Peyer's patch (tissue), 4 donors: ENCODE measurements at regions not wholly inside any gene's neighbourhood (a gene's known extent, or its start where the extent isn't known, plus 50 kb on each side); places are given as distances from the start of the nearest gene placed in this dataset.

Experiments
- POLR2A ChIP-seq, 2 donors: fragments of 450-650 bp; IDR thresholded peaks; one replicate each; pipeline ENCODE4 v1.5.1; 2017; ENCODE audit warnings: antibody characterized with exemption in 2 of 2, mild to moderate bottlenecking in 2 of 2, moderate library complexity in 2 of 2
- TF ChIP-seq, protein P1 (sequence below), 6 experiments: fragments of 450-650 bp in 4 of 6; fragments of 200-600 bp in 2 of 6; sonication (generic) in 1 of 6; IDR thresholded peaks; one replicate each; pipeline ENCODE4 v1.5.1; 2017 to 2019; ENCODE audit warnings: antibody characterized with exemption in 6 of 6, mild to moderate bottlenecking in 3 of 6, moderate library complexity in 1 of 6

DNA sequence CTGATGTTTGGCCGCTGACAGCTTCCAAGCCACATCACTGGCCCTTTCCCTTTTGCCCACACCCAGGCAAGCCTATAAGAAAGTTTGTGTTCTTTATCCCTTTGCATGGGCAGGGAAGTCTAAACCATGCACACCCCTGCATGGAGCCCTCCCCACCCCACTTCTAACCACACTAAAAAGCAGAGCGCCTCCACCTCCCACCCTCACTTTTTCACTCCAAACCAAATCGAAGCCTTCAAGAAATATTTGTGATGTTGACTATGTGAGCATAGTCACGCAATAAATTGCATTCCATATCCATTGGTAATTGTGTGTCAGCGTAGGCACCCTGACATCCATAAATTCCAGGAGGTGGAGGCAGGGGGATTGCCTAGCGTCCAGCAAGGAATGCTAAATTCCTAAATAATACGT is 104.4 kb upstream of the LSM14A start:
- TF ChIP-seq, protein P1, sequence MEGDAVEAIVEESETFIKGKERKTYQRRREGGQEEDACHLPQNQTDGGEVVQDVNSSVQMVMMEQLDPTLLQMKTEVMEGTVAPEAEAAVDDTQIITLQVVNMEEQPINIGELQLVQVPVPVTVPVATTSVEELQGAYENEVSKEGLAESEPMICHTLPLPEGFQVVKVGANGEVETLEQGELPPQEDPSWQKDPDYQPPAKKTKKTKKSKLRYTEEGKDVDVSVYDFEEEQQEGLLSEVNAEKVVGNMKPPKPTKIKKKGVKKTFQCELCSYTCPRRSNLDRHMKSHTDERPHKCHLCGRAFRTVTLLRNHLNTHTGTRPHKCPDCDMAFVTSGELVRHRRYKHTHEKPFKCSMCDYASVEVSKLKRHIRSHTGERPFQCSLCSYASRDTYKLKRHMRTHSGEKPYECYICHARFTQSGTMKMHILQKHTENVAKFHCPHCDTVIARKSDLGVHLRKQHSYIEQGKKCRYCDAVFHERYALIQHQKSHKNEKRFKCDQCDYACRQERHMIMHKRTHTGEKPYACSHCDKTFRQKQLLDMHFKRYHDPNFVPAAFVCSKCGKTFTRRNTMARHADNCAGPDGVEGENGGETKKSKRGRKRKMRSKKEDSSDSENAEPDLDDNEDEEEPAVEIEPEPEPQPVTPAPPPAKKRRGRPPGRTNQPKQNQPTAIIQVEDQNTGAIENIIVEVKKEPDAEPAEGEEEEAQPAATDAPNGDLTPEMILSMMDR (IDR thresholded peaks at IDR 0.05) = no peak
- no peak for TF ChIP-seq POLR2A (IDR thresholded peaks at IDR 0.05)
